ENCODE measurements at regions not wholly inside any gene's neighbourhood (a gene's known extent, or its start where the extent isn't known, plus 50 kb on each side); places are given as distances from the start of the nearest gene placed in this dataset.

DNA sequence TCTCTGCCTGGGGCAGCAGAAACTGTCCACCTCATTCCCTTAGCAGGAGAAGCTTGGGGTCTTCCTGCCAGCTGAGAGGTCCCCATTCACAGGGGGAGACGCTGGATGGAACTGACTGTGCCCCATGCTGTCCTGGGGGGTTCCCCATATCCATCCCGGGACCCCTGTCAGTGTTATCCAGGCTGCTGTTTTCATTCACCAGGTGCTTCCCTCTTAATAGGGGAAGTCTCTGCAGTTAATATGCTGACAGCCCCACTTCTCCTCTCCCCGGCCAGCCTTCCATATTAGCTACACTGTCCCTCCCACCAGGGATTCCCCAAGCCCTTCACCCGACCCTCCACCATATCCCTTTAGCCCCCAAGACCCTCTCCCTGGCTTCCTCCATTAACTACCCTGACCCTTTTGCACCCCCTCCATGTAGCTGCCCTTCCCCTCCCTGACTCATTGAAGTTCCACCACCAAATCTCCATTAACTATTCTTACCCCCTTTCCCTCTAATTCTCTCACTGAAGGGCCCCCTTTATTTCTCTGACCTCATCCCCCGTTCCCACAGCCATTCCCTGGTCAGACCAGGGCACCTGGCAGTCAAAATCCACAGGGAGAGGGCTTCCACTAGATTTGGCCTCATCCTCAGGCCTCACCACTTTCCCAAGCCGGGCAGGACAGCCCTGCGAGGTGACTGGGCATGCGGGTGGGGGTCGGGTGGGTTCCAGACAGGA is 92.0 kb upstream of the PAX2 start:
- Histone ChIP-seq H2BK5ac (ENCODE audit: low read length) (no peak overlapping the region), H3K36me3 (replicated peaks in 1 of 2; ENCODE audit: control insufficient read depth in 2 of 2, insufficient read depth in 2 of 2, low read length in 2 of 2) (no peaks in the 10 kb centered on the region), H3K27me3 (ENCODE audit: control insufficient read depth in 3 of 3, insufficient read depth in 3 of 3, low read depth in 1 of 3, low read length in 3 of 3) (peaks cover 13 to 63% (median 63%) of the 10 kb centered on the region in 3 experiments), H3K27ac (replicated peaks; ENCODE audit: low read length) (no peak overlapping the region), H2AFZ (ENCODE audit: low read length) (peak overlapping the region; percentile 92), H3K4me3 (ENCODE audit: low read length in 2 of 2) (peak overlapping the region in 1 of 2 donors; percentile 35), H3K9ac (ENCODE audit: low read depth, low read length, poor library complexity) (no peak overlapping the region), H2BK120ac (ENCODE audit: low read depth, low read length) (no peak overlapping the region), H2BK15ac (ENCODE audit: low read length) (no peak overlapping the region), H3K23ac (ENCODE audit: low read depth, low read length, poor library complexity) (no peak overlapping the region), H2BK12ac (ENCODE audit: low read length) (no peak overlapping the region), H3K4ac (ENCODE audit: low read length) (no peak overlapping the region), H2AK5ac (ENCODE audit: low read depth, low read length) (peak overlapping the region; percentile 65), H3K4me1 (ENCODE audit: control insufficient read depth in 2 of 2, insufficient read depth in 1 of 2, low read depth in 1 of 2, low read length in 2 of 2) (peaks cover 8 to 9% of the 10 kb centered on the region in 2 donors), H4K91ac (ENCODE audit: low read depth, low read length, poor library complexity) (no peak overlapping the region), H4K8ac (ENCODE audit: low read depth, low read length) (no peak overlapping the region), H3K14ac (ENCODE audit: low read length) (no peak overlapping the region), H3K18ac (ENCODE audit: low read length) (peak overlapping the region; percentile 60), H3K4me2 (ENCODE audit: insufficient read depth, low read length, poor library complexity, severe bottlenecking) (peak overlapping the region; percentile 56), H3K9me3 (replicated peaks in 1 of 2; ENCODE audit: control insufficient read depth in 2 of 2, insufficient read depth in 1 of 2, low read depth in 1 of 2, low read length in 2 of 2) (no peaks in the 10 kb centered on the region), H3K79me1 (ENCODE audit: low read depth, low read length) (no peaks in the 10 kb centered on the region)
- DNase-seq (ENCODE audit: low spot score), result no peak
- WGBS, 2 donors (ENCODE audit: extremely low coverage in 2 of 2, insufficient read length in 2 of 2, insufficient replicate concordance in 1 of 2), result no CpG with 5 or more reads among the region's 9 CpGs

GRCh38 chr10:100653957-100654781 is 91.2 kb upstream of the PAX2 start:
- H4K8ac ChIP-seq (ENCODE audit: low read depth, low read length), result no peak overlapping the region
- H3K4me3 ChIP-seq (ENCODE audit: low read length in 2 of 2), result peak overlapping the region; percentile 31 to 35
- H2BK5ac ChIP-seq (ENCODE audit: low read length), result no peak overlapping the region
- no peak overlapping the region for H2BK15ac ChIP-seq (ENCODE audit: low read length)
- no peak overlapping the region for H2BK12ac ChIP-seq (ENCODE audit: low read length)
- no peak overlapping the region for H2AK5ac ChIP-seq (ENCODE audit: low read depth, low read length)
- no peak overlapping the region for H3K23ac ChIP-seq (ENCODE audit: low read depth, low read length, poor library complexity)
- no peak overlapping the region for H3K27ac ChIP-seq (replicated peaks; ENCODE audit: low read length)
- H3K18ac ChIP-seq (ENCODE audit: low read length), result peak overlapping the region; percentile 16
- no peak overlapping the region for H3K4ac ChIP-seq (ENCODE audit: low read length)
- peaks cover 15 to 71% (median 69%) of the 10 kb centered on the region in 3 experiments for H3K27me3 ChIP-seq (ENCODE audit: control insufficient read depth in 3 of 3, insufficient read depth in 3 of 3, low read depth in 1 of 3, low read length in 3 of 3)
- no peak overlapping the region for H4K91ac ChIP-seq (ENCODE audit: low read depth, low read length, poor library complexity)
- no peak for DNase-seq (ENCODE audit: low spot score)
- H3K79me1 ChIP-seq (ENCODE audit: low read depth, low read length), result no peaks in the 10 kb centered on the region
- H2AFZ ChIP-seq (ENCODE audit: low read length), result peak overlapping the region; percentile 92
- H2BK120ac ChIP-seq (ENCODE audit: low read depth, low read length), result no peak overlapping the region
- no CpG with 5 or more reads among the region's 59 CpGs for WGBS, 2 donors (ENCODE audit: extremely low coverage in 2 of 2, insufficient read length in 2 of 2, insufficient replicate concordance in 1 of 2)
- no peaks in the 10 kb centered on the region for H3K36me3 ChIP-seq (replicated peaks in 1 of 2; ENCODE audit: control insufficient read depth in 2 of 2, insufficient read depth in 2 of 2, low read length in 2 of 2)
- H3K4me2 ChIP-seq (ENCODE audit: insufficient read depth, low read length, poor library complexity, severe bottlenecking), result peak overlapping the region; percentile 59
- H3K9ac ChIP-seq (ENCODE audit: low read depth, low read length, poor library complexity), result peak overlapping the region; percentile 63
- peaks cover 8 to 9% of the 10 kb centered on the region in 2 donors for H3K4me1 ChIP-seq (ENCODE audit: control insufficient read depth in 2 of 2, insufficient read depth in 1 of 2, low read depth in 1 of 2, low read length in 2 of 2)
- no peak overlapping the region for H3K14ac ChIP-seq (ENCODE audit: low read length)
- no peaks in the 10 kb centered on the region for H3K9me3 ChIP-seq (replicated peaks in 1 of 2; ENCODE audit: control insufficient read depth in 2 of 2, insufficient read depth in 1 of 2, low read depth in 1 of 2, low read length in 2 of 2)

DNA sequence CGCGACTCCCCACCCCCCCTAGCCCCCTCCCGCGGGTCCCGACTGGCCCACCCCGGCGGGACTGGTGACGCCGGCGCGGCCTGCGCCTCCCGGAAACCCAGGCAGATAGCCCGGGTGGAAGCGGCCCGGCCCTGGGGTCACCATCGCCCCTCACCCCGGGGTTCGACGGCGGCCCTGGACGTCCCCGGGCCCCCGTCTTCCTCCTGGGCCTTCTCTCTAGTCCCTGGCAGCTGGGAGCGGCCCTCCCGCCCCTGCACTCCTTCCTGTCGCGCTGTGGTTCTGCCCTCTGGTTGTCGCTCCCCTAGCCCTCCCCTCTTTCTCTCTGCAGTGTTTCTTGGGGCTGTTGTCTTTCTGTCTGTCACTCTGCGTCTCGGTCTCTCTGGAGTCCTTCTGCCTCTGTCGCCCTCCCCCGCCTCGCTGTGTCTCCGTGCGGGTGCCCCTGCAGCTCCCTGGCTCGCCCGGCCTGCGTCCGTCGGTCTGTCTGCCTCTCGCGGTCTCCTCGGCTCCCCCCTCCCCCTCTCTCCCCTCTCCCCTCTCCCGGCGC is 90.5 kb upstream of the PAX2 start:
- no peak overlapping the region for H2BK12ac ChIP-seq (ENCODE audit: low read length)
- no peaks in the 10 kb centered on the region for H3K36me3 ChIP-seq (replicated peaks in 1 of 2; ENCODE audit: control insufficient read depth in 2 of 2, insufficient read depth in 2 of 2, low read length in 2 of 2)
- H3K27ac ChIP-seq (replicated peaks; ENCODE audit: low read length), result no peak overlapping the region
- H3K27me3 ChIP-seq (ENCODE audit: control insufficient read depth in 3 of 3, insufficient read depth in 3 of 3, low read depth in 1 of 3, low read length in 3 of 3), result peaks cover 20 to 78% (median 74%) of the 10 kb centered on the region in 3 experiments
- H3K9ac ChIP-seq (ENCODE audit: low read depth, low read length, poor library complexity), result peak overlapping the region; percentile 63
- H4K91ac ChIP-seq (ENCODE audit: low read depth, low read length, poor library complexity), result no peak overlapping the region
- H4K8ac ChIP-seq (ENCODE audit: low read depth, low read length), result no peak overlapping the region
- no CpG with 5 or more reads among the region's 46 CpGs for WGBS, 2 donors (ENCODE audit: extremely low coverage in 2 of 2, insufficient read length in 2 of 2, insufficient replicate concordance in 1 of 2)
- no peak overlapping the region for H2BK5ac ChIP-seq (ENCODE audit: low read length)
- H3K79me1 ChIP-seq (ENCODE audit: low read depth, low read length), result no peaks in the 10 kb centered on the region
- peak overlapping the region; percentile 5 for H3K18ac ChIP-seq (ENCODE audit: low read length)
- H3K4me3 ChIP-seq (ENCODE audit: low read length in 2 of 2), result peak overlapping the region; percentile 31 to 35
- H2BK15ac ChIP-seq (ENCODE audit: low read length), result no peak overlapping the region
- no peak overlapping the region for H2BK120ac ChIP-seq (ENCODE audit: low read depth, low read length)
- no peaks in the 10 kb centered on the region for H3K9me3 ChIP-seq (replicated peaks in 1 of 2; ENCODE audit: control insufficient read depth in 2 of 2, insufficient read depth in 1 of 2, low read depth in 1 of 2, low read length in 2 of 2)
- no peak overlapping the region for H3K4ac ChIP-seq (ENCODE audit: low read length)
- H3K14ac ChIP-seq (ENCODE audit: low read length), result no peak overlapping the region
- H3K23ac ChIP-seq (ENCODE audit: low read depth, low read length, poor library complexity), result no peak overlapping the region
- peak overlapping the region; percentile 92 for H2AFZ ChIP-seq (ENCODE audit: low read length)
- H3K4me2 ChIP-seq (ENCODE audit: insufficient read depth, low read length, poor library complexity, severe bottlenecking), result peak overlapping the region; percentile 59
- H3K4me1 ChIP-seq (ENCODE audit: control insufficient read depth in 2 of 2, insufficient read depth in 1 of 2, low read depth in 1 of 2, low read length in 2 of 2), result peaks cover 8 to 9% of the 10 kb centered on the region in 2 donors
- H2AK5ac ChIP-seq (ENCODE audit: low read depth, low read length), result no peak overlapping the region
- no peak for DNase-seq (ENCODE audit: low spot score)

GRCh38 chr10:100655326-100655759 is 90.0 kb upstream of the PAX2 start:
- no peak overlapping the region for H3K27ac ChIP-seq (replicated peaks; ENCODE audit: low read length)
- no peak overlapping the region for H3K9ac ChIP-seq (ENCODE audit: low read depth, low read length, poor library complexity)
- no peak overlapping the region for H3K23ac ChIP-seq (ENCODE audit: low read depth, low read length, poor library complexity)
- H3K18ac ChIP-seq (ENCODE audit: low read length), result no peak overlapping the region
- no peak for DNase-seq (ENCODE audit: low spot score)
- H3K4me2 ChIP-seq (ENCODE audit: insufficient read depth, low read length, poor library complexity, severe bottlenecking), result peak overlapping the region; percentile 59
- H3K4me1 ChIP-seq (ENCODE audit: control insufficient read depth in 2 of 2, insufficient read depth in 1 of 2, low read depth in 1 of 2, low read length in 2 of 2), result peaks cover 8 to 9% of the 10 kb centered on the region in 2 donors
- no peak overlapping the region for H2BK120ac ChIP-seq (ENCODE audit: low read depth, low read length)
- no CpG with 5 or more reads among the region's 20 CpGs for WGBS, 2 donors (ENCODE audit: extremely low coverage in 2 of 2, insufficient read length in 2 of 2, insufficient replicate concordance in 1 of 2)
- H3K4ac ChIP-seq (ENCODE audit: low read length), result no peak overlapping the region
- no peaks in the 10 kb centered on the region for H3K9me3 ChIP-seq (replicated peaks in 1 of 2; ENCODE audit: control insufficient read depth in 2 of 2, insufficient read depth in 1 of 2, low read depth in 1 of 2, low read length in 2 of 2)
- H3K79me1 ChIP-seq (ENCODE audit: low read depth, low read length), result no peaks in the 10 kb centered on the region
- H4K8ac ChIP-seq (ENCODE audit: low read depth, low read length), result no peak overlapping the region
- H3K14ac ChIP-seq (ENCODE audit: low read length), result no peak overlapping the region
- H4K91ac ChIP-seq (ENCODE audit: low read depth, low read length, poor library complexity), result no peak overlapping the region
- no peak overlapping the region for H3K4me3 ChIP-seq (ENCODE audit: low read length in 2 of 2)
- H2BK5ac ChIP-seq (ENCODE audit: low read length), result no peak overlapping the region
- peak overlapping the region; percentile 92 for H2AFZ ChIP-seq (ENCODE audit: low read length)
- no peak overlapping the region for H2AK5ac ChIP-seq (ENCODE audit: low read depth, low read length)
- no peaks in the 10 kb centered on the region for H3K36me3 ChIP-seq (replicated peaks in 1 of 2; ENCODE audit: control insufficient read depth in 2 of 2, insufficient read depth in 2 of 2, low read length in 2 of 2)
- H2BK15ac ChIP-seq (ENCODE audit: low read length), result no peak overlapping the region
- H2BK12ac ChIP-seq (ENCODE audit: low read length), result no peak overlapping the region
- peaks cover 20 to 83% (median 79%) of the 10 kb centered on the region in 3 experiments for H3K27me3 ChIP-seq (ENCODE audit: control insufficient read depth in 3 of 3, insufficient read depth in 3 of 3, low read depth in 1 of 3, low read length in 3 of 3)

Data from neuronal stem cell (in vitro differentiated cells).